ENCODE measurements at regions not wholly inside any gene's neighbourhood (a gene's known extent, or its start where the extent isn't known, plus 50 kb on each side); places are given as distances from the start of the nearest gene placed in this dataset.
"Not testable (repeated sequence)": the region's sequence is repeated elsewhere in the genome, so short reads cannot be mapped to it uniquely, and the experiment has no call there.

DNA sequence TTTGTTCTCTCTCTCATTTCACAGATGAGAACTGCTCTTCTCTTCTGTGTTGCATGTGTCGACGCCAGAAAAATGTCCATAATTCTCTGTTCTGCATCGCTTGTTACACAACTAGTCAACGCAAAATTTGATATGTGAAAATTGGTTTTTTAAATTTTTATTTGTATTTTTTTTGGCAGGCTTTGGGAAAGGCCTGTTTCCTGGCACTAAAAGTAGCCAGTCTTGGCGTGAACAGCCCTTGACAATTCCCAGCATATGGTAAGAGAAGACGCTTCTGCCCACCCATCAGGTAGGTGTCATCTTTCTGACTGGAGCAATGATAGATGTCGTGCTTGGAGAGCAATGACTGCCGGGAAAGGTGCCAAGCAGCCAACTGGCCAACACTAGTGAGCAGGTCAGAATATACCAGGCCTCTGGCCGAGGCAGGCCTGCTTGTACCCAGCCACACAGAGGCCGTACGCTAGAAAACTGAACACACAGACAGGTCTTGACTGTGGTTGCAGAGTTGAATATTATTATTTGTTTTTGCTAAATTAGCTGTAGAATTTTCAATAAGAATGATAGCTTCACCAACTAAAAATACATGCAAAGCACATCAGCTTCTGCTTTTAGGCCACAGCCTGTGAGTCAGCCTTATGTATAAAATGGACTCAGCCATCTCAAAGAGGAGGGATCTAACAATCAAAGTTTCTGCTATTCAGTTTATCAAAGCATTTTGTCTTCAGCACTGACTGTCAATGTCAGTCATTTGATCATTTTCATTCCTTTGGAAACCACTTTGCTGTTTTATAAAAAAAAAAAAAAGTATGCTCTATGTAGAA lies 837.5 kb downstream of the MCTP2 start:
- no peak for DNase-seq (ENCODE audit: low read depth, low spot score)

DNA sequence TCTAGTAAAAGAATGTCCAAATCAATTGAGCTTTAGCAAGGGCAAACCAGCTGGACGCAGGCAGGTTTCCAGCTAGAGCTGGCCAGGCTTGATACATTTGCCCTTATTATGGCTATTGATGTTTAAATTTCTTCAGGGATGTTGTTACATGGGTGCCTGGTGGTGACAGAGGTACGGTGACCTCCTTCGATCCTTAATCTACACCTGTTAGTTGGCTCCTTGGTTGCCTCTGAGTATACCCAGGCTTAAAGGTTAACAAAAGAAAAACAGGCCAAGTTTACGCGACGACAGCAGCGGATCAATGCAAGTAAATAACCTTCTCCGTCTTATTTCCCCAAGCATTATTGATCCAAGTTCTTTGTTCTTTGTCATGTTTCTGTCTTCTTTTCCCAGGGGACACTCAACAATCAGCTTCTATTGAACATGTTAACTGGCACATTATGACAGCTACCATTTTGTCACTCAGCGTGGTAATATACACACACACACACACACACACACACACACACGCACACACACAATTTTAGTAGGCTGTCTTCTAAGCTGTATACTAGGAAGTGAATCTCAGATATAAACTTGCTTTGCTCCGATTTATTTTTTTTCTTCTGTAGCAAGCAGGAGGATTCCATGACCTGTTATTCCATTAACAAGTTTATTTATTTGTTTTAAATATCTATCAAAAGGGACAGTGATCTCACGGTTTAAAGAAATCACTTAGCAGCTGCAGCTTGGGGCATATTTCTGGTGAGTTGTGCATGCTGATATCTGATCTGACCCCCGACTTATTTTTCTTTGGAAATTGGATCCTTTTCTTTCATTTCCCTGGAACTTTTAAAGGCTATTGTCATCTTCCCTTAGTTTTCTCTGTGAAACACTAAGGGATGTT lies 844.7 kb downstream of the MCTP2 start:
- no peak for DNase-seq (ENCODE audit: low read depth, low spot score)

DNA sequence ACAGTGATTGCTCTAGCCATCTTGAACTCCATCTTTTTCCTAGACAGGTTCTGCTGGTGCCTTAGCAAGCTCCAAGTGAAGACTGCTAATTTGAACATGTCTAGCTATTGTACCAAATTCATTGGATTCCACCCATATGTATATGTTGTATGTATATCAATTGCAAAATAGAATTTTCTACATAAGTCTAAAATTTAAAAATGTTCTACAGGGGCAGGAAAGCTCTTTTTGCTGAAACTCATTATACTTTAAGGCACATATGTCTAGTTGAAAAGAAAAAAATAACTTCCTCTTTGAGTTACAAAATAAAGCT lies 845.3 kb downstream of the MCTP2 start:
- no peak for DNase-seq (ENCODE audit: low read depth, low spot score)

DNA sequence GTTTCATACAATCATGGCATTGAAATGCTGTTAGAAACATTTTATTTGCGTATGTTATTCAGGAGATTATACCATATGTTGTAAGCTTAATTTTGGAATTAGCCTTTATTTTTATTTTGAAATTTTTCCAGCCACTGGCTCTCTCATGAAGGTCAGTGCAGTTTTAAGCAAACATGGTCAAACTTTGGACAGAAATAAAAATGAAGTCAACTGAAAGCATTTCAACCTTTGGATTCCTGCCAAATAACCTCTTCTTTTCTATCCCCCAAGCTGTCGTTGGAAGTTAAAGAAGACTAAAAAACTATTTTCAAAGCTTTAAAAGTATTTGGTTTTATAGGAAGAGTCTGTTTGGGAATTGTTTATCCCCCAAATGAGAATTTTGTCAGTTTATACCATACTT lies 846.6 kb downstream of the MCTP2 start:
- DNase-seq (ENCODE audit: low read depth, low spot score): no peak

DNA sequence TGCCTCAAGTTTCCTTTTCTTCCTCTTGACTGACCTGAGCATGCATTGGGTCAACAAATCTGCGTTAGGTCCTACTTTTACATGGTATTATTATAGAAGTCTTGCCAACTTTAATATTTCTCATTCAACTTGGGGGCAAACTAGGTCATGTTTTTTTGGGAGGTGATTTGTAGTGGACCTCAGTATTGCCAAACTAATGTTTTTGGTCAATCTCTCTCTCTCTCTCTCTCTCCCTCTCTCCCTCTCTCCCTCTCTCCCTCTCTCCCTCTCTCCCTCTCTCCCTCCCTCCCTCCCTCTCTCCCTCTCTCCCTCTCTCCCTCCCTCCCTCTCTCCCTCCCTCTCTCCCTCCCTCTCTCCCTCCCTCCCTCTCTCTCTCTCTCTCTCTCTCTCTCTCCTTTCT lies 848.9 kb downstream of the MCTP2 start:
- DNase-seq (ENCODE audit: low read depth, low spot score): not testable (repeated sequence)

DNA sequence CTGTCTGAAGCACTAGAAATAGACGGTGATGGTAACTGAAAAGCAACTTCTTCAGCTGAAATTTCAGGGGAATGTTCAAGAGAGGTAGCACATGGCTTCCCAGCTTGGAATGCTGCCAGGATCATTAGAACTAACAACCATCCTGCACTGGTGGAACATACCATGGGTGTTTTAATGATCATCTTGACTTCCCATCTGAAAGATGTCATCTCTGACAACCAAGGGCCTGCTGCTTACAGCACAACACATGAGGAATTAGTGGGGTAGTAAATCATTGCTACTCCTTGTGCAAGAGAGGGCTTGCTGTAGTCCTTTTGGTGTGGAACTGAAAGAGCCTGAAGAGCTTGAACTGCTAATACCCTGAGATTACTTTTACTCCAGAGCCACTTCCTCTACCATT lies 853.7 kb downstream of the MCTP2 start:
- no peak for DNase-seq (ENCODE audit: low read depth, low spot score)

DNA sequence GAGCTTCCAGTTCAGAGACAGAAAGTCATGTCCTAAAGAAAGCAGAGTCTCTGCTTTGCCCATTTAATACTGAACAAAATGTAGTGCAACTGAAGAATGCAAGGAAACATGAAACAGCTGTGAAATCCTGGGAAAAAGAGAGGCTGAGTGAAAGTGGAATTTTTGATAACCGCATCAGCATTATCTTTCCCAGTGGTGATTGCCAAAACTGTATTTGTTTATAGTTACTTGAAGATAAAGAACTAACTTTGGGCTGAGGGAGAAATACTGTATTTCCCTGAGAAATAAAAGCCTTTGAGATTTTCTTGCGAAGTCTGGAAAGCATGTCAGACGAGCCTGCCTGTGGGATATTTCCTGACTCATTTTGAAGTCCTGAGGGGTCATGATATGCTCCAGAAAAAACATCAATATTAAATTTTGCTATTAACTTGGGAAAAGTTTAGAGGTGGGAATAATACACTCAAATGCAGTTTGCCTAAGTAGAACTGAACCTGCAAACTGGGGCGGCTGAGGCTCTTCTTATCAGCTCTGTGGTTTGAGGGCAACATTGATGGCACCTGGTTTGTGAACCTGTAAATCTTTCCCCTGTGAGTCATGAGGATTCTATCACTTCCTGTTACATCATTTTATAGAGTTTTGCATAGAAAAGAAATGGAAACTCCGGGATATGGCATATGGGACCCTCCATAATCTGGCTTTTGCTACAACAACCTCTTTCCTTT lies 855.3 kb downstream of the MCTP2 start:
- DNase-seq (ENCODE audit: low read depth, low spot score): no peak

DNA sequence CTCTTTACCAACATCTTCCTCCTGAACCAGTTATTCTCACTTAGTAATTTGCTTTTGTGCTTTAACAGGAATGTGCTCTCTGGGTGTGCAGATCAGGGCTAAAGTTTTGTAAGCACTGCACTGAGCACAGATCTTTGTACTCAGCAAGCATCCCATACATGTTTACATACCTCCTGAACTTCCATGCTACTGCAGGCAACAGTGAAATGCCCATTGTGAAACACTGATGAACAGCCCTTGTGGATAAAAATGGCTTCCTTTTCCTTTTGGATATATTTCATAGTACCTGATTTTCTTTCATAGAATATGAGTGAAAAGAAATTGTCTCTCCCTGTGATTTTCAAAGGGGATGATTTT lies 855.9 kb downstream of the MCTP2 start:
- no peak for DNase-seq (ENCODE audit: low read depth, low spot score)

DNA sequence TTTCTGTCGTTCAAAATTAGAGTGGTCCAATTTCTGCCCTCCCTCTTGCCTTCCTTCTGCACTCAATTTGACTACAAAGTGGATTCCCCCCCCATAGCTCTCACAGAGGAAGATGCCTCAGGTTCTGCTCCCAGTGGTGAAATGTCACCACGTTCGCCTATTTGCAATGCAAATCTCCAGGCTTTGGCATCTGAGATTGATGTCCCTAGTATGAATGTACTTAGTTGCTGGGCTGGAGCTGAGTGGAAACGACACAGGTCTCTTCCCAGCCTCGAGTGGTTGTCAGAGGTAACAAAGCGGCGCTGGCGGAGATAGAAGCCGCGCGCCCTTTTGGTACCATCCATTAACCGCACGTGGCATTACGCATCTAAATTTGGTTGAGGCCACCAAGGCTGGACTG lies 860.1 kb downstream of the MCTP2 start:
- DNase-seq (ENCODE audit: low read depth, low spot score): no peak

DNA sequence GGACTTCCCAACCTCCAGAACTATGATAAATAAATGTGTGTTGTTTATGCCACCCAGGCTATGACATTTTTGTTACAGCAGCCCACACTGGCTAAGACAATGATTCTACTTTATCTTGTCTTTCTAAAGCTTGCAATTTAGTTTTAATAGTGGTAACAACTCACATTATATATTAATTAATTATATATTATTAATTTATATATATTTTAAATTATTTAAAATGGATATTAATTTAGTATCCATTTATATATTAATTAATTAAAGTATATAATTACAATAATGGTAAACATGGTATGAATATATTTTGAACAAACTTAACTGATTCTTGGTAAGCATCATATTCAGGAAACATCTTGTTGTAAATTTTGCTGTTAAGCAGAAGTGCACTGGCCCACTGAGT lies 863.9 kb downstream of the MCTP2 start:
- no peak for DNase-seq (ENCODE audit: low read depth, low spot score)

DNA sequence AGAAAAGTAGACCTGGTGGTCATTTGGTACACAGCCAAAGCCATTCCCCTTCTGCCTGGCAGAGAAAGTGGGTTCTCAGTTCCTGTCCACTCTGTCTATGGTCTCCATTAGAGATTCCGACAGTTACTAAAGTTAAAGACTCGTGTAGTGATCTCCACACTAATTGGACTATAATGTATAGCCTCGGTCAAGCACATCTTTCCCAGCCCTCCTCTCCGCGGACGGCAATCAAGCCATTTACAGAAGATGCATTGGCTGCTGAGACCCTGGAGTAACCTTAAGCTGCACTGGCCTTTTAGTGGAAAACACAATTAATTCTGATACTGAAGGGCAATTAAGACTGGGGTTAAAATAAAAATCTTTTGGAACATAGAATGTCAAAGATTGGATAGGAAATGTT lies 865.3 kb downstream of the MCTP2 start:
- no peak for DNase-seq (ENCODE audit: low read depth, low spot score)

DNA sequence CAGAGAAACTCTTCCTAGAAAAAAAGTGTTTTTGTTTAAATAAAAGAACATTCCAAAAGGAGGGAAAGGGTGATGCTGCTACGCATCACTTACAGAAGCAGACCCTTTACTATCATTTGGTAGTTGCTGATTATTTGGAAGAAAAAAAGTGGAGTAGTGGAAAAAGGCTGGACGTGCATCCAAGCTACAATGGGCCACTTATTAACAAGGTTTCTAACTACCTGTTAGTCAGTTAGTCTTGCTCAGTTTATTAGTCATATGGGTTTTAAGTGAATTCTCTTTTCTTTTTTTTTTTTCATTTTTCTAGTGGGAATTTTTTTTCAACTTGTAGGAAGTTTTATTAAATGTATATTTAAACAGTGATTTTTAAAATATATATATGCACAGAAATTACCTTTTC lies 866.0 kb downstream of the MCTP2 start:
- no peak for DNase-seq (ENCODE audit: low read depth, low spot score)

DNA sequence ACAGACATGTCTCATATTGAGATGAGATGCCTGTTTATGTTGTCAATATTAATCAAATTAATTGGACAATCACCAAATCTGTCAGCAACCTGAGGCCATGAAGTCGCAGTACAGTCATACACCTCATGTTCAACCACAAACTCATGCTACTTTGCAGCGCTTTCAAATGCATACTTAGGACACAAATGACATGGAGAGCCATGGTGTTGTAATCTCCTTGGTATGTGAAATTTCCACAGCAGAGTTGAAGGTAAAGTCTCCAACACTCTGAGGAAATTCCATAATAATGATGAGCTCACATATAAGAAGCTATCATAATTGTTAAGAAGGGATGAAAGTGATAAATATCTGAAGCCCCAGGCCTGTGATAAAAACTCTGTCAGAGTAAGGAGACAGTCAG lies 873.9 kb downstream of the MCTP2 start:
- no peak for DNase-seq (ENCODE audit: low read depth, low spot score)

DNA sequence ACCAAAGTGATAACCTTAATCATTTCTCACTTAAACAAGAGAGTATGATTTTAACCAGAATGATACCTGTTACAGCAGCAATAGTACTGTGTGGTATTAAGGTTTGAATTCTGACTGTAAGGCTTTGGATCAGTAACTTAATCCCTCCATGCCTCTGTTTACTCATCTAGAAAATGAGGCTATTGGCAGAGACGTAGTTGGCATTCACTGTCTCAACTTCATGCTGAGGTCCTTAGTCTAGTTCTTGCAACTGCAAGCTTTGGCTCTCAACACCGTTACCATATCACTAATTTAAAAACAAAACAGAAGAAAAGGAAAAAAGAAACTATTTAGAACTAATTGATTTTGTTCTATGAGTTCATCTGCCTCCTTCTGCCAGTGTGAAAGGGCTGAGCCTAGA lies 875.4 kb downstream of the MCTP2 start:
- DNase-seq (ENCODE audit: low read depth, low spot score): no peak

DNA sequence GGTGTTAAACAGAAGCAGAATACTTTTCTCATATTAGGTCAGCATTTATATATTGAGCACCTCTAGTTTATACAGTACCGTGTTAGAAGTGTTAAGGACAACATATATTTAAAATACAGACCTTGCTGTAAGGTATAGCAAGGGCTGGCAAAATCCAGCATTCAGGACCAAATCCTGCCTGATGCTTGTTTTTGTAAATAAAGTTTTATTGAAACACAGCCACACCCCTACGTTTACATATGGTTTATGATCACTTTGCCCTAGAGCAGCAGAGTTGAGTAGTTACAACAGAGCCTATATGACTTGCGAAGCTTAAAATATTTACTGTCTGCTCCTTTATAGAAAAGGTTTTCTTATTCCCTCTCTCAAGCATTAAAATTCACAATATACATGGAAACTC lies 877.3 kb downstream of the MCTP2 start:
- DNase-seq (ENCODE audit: low read depth, low spot score): no peak

DNA sequence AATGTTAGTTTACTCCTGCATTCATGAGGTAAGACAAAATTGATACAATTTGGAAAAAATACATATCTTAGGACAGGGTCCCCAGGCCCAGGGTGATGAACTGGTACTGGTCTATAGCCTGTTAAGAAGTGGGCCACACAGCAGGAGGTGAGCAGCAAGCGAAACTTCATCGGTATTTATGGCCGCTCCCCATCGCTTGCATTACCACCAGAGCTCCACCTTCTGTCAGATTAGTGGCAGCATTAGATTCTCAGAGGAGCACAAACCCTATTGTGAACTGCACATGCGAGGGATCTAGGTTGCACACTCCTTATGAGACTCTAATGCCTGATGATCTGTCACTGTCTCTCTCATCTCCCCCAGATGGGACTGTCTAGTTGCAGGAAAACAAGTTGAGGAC lies 880.6 kb downstream of the MCTP2 start:
- no peak for DNase-seq (ENCODE audit: low read depth, low spot score)

DNA sequence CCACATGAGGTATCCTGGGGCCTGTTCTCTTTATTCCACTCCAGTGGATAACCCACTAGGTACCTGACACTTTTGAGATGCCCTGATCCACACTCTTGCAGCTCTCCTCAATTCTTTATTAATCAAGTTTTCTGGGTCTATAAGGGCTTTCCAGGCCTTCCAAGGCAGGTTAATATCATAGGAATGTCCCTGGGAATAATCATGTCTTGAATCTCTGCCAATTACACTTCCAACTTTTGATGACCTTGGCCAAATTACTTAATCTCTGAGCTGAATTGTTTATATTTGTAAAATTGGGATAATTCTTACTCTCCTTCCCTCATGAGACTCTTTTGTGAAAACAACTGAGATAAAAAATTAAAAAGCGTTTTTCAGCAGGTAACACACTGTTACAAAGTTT lies 881.7 kb downstream of the MCTP2 start:
- DNase-seq (ENCODE audit: low read depth, low spot score): no peak

DNA sequence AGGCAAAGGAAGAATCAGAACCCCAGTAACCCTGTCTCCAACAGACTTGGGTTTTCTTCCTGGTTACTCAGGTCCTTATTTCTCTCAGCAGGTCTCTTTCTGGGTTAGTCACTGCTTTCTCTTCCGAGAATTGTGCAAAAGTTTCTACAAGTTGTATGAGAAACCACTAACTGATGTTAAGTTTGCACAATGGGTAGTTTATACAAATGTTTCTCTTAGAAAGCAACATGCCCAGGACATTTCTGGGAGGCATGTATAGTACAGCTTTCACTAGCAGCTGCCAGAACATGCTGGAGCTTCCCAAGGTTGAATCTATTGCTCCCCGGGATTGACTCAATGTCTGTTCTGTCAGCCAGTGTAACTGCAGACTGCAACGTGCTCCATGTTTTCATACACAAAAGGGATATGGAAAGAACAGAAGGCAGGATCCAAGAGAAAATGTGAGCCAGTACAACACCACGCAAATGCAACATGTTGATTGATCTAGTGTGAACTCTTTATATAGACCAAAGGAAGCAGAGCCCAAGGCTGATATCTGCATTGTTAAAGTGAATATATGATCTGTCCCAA lies 887.8 kb downstream of the MCTP2 start:
- DNase-seq (ENCODE audit: low read depth, low spot score): no peak

DNA sequence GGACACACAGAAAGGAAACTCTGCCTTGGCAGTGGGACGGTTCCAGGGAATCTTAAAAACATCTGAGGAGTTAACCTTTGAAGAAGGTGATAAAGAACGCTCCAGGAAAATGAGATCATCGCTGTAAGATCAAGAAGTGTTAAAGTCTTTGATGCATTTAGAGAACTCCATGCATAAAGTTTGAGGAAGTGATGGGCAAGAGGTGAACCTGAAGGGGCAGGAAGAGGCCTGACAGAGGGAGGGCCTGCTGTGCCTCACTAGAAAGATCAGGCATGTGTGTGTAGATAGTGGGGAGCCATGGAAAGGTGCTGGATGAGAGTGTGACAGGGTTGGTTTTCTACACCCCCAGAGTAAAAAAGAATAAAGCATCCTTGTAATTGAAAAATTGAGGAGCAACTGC lies 889.2 kb downstream of the MCTP2 start:
- DNase-seq (ENCODE audit: low read depth, low spot score): no peak

DNA sequence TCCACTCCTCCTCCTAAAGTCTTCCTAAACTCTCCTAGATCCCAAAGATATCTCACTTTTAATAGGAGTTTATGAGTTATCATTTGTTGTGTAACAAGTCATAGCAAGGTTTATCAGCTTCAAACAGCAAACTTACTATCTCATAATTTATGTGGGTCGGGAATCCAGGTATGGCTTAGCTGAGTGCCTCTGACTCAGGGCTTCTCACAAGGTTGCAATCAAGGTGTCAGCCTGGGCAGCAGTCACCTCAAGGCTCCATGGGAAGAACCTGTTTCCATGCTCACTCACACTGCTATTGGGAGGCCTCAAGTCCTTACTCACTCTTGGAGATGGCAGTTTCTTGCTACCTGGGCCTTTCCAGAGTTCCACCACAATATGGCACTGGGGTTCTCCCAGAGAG lies 889.8 kb downstream of the MCTP2 start:
- DNase-seq (ENCODE audit: low read depth, low spot score): no peak

DNA sequence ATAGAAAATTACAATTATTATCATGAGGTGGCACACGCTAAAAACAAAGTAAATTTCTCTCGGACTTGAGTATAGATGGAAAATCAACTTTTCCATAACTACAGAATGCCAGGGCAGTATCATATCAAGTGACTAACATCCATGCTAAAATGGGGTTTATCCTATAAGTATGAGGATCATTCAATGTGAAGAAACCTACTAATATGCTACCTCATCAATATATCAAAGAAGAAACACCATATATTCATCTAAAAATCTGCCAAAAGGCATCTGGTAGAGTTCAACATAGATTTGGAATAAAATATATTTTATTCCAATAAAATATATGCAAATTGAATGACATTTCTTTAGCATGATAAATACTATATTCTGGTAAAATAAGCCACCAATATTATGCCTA lies 894.4 kb downstream of the MCTP2 start:
- no peak for DNase-seq (ENCODE audit: low read depth, low spot score)

DNA sequence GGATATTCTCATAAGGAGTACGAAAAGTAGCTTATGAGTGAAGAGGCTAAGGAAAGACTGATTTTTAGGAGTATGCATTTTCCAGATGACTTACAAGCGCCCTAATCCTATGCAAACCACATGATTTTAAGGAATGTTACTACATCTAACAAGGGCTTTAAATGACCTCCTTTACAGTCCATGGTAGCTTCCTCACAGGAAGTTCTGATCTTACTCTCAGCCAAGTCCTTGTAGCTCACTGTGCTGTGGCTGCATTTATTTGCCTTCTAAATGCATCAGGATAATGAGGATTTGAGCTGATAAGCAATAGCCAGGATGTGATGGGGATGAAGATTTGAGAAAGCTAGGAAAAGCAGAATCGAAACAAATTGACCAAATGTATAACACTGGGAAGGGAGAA lies 896.0 kb downstream of the MCTP2 start:
- DNase-seq (ENCODE audit: low read depth, low spot score): no peak
